GM12891 (cell line): ENCODE measurements at regions not wholly inside any gene's neighbourhood (a gene's known extent, or its start where the extent isn't known, plus 50 kb on each side); places are given as distances from the start of the nearest gene placed in this dataset.

Source experiments
- PAX5 ChIP-seq: IDR thresholded peaks from 2 replicates; pipeline ENCODE4 v1.6.1; 2011; ENCODE audit warnings: low read length, moderate library complexity, mild to moderate bottlenecking; ENCODE audit not compliant: insufficient read depth, severe bottlenecking
- POLR2A ChIP-seq: IDR thresholded peaks from 2 replicates; pipeline ENCODE4 v1.6.1; 2011; ENCODE audit warnings: low read depth, low read length, control low read depth
- POLR2AphosphoS5 ChIP-seq: IDR thresholded peaks from 2 replicates; pipeline ENCODE4 v1.6.1; 2011; ENCODE audit warnings: low read depth, low read length, control low read depth
- SPI1 ChIP-seq: IDR thresholded peaks from 2 replicates; pipeline ENCODE4 v1.6.1; 2011; ENCODE audit warnings: low read depth, low read length, control low read depth
- TAF1 ChIP-seq: IDR thresholded peaks from 2 replicates; pipeline ENCODE4 v1.6.1; 2011; ENCODE audit warnings: low read depth, low read length, control low read depth

- TF ChIP-seq POLR2A (no peak), SPI1 (0 out of 2 replicates have a peak, but pooled peaks have one; percentile 1), POLR2AphosphoS5 (no peak), TAF1 (no peak), PAX5 (no peak)
Observed at GRCh38 chr1:58927041-58927721, 143.3 kb upstream of the JUN start.
